Thymus (tissue), 11 donors: ENCODE measurements at regions not wholly inside any gene's neighbourhood (a gene's known extent, or its start where the extent isn't known, plus 50 kb on each side); places are given as distances from the start of the nearest gene placed in this dataset.

Experiments
- DNase-seq, 9 donors: peaks; one replicate each; pipeline ENCODE4 v3.0.0-alpha.2; 2013; ENCODE audit warnings: low spot score in 9 of 9, low read depth in 6 of 9, missing footprints in 1 of 9
- H3K27ac ChIP-seq, 2 donors: one replicate each; pipeline ENCODE4 v1.5.1; 2013; ENCODE audit warnings: control low read depth in 1 of 2, low read depth in 1 of 2, low read length in 1 of 2, mild to moderate bottlenecking in 1 of 2, moderate library complexity in 1 of 2
- H3K27me3 ChIP-seq, 2 donors: one replicate each; pipeline ENCODE4 v1.5.1; 2013; ENCODE audit warnings: low read length in 1 of 2; ENCODE audit not compliant: control insufficient read depth in 2 of 2, insufficient read depth in 1 of 2
- H3K36me3 ChIP-seq, 2 donors: one replicate each; pipeline ENCODE4 v1.5.1; 2013; ENCODE audit warnings: low read length in 1 of 2, mild to moderate bottlenecking in 1 of 2, moderate library complexity in 1 of 2; ENCODE audit not compliant: control insufficient read depth in 2 of 2, insufficient read depth in 2 of 2
- H3K4me1 ChIP-seq, 2 donors: one replicate each; pipeline ENCODE4 v1.5.1; 2013; ENCODE audit warnings: low read length in 2 of 2; ENCODE audit not compliant: control insufficient read depth in 2 of 2, insufficient read depth in 2 of 2
- H3K4me3 ChIP-seq, 2 donors: one replicate each; pipeline ENCODE4 v1.5.1; 2013; ENCODE audit warnings: low read length in 2 of 2, control low read depth in 1 of 2, mild to moderate bottlenecking in 1 of 2
- H3K9me3 ChIP-seq, 2 donors: one replicate each; pipeline ENCODE4 v1.5.1; 2013; ENCODE audit warnings: low read length in 1 of 2, mild to moderate bottlenecking in 1 of 2; ENCODE audit not compliant: control insufficient read depth in 2 of 2, insufficient read depth in 1 of 2
- WGBS: extraction: QIAGEN DNeasy Blood & Tissue Kit; methylation state at CpG from one replicate; pipeline ENCODE4 v1.1.7; 2013; 5-methylcytosine and 5-hydroxymethylcytosine counted together
- donor health status: healthy.

DNA sequence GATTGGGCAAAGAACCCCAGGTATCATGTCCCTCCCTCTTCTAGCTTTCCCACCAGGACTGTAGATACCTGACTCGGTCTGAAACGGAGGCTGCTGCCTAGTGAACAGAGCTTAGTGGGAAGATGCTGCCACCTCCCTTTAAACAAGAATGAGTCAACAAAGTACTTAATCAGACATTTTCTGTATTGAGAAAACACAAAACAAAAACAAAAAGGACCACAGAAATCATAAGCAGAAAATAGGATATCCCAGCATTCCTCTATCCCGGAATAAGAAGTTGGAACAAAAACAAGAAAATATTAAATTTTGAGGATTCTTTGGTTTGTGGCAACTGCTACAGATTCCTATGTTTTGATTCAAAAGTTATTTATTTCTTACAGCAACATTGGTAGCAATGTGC lies 51.7 kb upstream of the COL8A1 start:
- Histone ChIP-seq H3K4me3 (no peak overlapping the region), H3K27ac (no peak overlapping the region), H3K4me1 (no peaks in the 10 kb centered on the region), H3K9me3 (no peaks in the 10 kb centered on the region), H3K27me3 (no peaks in the 10 kb centered on the region), H3K36me3 (no peaks in the 10 kb centered on the region)
- WGBS = 93% methylated on average over 3 of the region's 3 CpGs
- no peak for DNase-seq

DNA sequence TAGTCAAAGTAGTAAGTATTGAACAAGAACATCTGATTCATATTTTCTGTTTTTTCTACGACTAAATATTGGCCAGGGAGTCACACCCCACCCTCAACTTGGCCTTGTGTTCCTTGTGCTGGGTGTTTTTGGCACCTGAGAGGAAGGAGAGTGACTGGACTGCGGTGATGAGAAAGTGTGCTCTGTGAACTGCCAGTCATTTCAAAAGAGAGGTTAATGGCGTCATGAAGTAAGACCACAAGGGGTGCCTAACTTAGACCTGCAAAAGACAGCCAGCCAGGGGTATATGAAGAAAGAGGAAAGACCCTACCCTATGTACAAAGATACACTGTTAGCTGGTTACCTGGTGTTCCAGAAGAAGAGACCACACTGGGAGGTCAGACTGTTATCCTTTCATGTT lies 58.4 kb upstream of the COL8A1 start:
- no peaks in the 10 kb centered on the region for H3K27me3 ChIP-seq
- no peak for DNase-seq
- H3K27ac ChIP-seq = no peak overlapping the region
- no peaks in the 10 kb centered on the region for H3K36me3 ChIP-seq
- H3K4me1 ChIP-seq = no peaks in the 10 kb centered on the region
- no peak overlapping the region for H3K4me3 ChIP-seq
- 90% methylated on average over 3 of the region's 3 CpGs for whole genome bisulfite sequencing
- no peaks in the 10 kb centered on the region for H3K9me3 ChIP-seq

DNA sequence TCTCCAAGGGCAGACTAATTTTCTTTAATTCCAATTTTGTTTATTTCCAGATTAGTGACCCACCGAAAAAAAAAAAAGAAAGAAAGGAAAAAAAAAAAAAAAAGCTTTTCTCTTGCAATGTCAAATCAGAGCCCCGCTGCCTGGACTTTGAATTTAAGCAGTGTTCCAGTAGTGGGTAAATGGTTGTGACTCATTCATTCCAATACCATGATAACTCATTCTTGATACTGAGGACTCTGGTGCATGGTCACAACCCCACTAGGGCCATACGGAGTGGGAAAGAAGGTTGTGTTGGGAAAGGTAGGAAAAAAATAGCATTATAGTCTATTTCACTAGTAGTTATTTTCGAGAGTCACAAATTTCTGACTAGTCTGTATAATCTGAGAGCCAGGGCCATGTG lies 59.1 kb upstream of the COL8A1 start:
- Histone ChIP-seq H3K27me3 (no peaks in the 10 kb centered on the region), H3K4me1 (no peaks in the 10 kb centered on the region), H3K36me3 (no peaks in the 10 kb centered on the region), H3K4me3 (no peak overlapping the region), H3K9me3 (no peaks in the 10 kb centered on the region), H3K27ac (no peak overlapping the region)
- no peak for DNase-seq
- 91% methylated on average over 4 of the region's 4 CpGs for WGBS

DNA sequence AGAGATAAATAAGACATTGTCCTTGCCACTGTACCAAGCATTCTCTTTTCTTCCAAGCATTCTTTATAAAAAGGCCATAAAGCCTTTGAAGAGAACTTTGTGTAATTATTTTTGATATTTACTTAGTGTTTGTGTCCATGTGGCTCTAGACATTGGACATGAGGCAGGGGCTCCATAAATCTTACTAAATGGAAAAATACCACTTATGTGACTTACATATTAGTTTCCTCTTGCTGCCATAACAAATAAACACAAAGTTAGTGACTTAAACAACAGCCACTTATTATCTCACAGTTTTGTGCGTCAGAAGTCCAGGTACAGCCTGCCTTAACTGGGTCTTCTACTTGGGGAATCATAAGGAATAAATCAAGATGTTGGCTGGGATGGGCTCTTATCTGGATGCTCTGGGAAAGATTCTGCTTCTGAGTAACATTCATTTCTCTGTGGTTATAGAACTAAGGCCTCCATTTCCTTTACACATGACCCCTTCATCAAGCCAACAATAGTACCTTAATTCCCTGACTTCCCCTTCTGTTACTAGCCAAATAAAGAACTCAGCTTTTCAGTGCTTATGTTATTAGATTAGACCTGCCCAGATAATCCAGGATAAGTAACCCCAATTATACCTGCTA lies 59.9 kb upstream of the COL8A1 start:
- no peaks in the 10 kb centered on the region for H3K27me3 ChIP-seq
- H3K4me1 ChIP-seq = no peaks in the 10 kb centered on the region
- H3K4me3 ChIP-seq = no peak overlapping the region
- no peaks in the 10 kb centered on the region for H3K9me3 ChIP-seq
- no peak overlapping the region for H3K27ac ChIP-seq
- H3K36me3 ChIP-seq = no peaks in the 10 kb centered on the region
- DNase-seq = no peak
- 90% methylated on average over 1 of the region's 1 CpG for WGBS

DNA sequence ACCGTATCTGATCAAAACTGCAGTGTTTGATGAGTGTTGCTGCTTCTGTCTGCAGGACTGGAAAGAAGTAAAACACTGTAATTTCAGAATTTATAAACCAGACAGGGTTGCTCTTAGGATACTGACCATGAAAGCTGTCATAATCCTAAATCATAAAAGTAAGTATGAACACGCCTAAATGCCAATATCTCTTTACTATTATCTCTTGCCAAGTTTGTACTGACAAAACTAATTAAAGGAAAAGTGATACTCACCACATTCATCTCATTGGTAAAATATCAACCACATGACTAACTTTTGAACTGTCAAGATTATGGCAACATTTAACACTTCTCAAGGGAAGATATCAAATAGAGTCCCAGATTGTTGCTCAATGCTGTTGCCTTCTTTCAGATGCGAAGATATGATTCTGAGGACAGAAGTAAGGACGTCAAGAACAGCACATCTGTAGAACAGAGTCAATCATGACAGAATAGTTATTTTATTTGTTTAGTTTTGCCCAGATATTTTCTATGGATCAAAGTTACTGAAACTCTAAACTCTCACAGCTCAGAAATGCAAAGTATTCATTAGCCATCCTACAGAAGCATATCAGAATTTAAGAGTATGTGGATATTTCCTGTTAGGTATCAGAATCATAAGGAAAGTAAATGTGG lies 61.4 kb upstream of the COL8A1 start:
- no peaks in the 10 kb centered on the region for H3K9me3 ChIP-seq
- H3K4me3 ChIP-seq = no peak overlapping the region
- no peaks in the 10 kb centered on the region for H3K4me1 ChIP-seq
- 80% methylated on average over 4 of the region's 4 CpGs for WGBS
- no peaks in the 10 kb centered on the region for H3K36me3 ChIP-seq
- no peak overlapping the region for H3K27ac ChIP-seq
- H3K27me3 ChIP-seq = no peaks in the 10 kb centered on the region
- DNase-seq = no peak

DNA sequence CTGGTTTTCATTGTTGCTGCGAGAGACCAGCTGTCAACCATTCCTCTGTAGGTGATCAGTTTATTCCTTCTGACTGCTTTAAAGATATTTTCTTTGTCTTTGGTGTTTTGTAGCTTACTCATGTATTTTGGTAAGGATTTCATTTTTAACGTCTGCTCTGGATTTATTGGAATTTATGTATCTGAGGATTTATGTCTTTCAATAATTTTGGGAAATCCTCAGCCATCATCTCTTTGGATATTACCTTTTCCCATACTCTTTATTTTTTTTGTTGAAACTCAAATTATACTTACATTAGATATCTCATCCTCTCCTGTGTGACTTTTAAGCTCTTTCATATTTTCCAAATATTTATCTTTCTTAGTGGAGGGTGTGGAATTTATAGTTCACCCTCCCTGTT lies 62.7 kb upstream of the COL8A1 start:
- H3K9me3 ChIP-seq = no peaks in the 10 kb centered on the region
- no peaks in the 10 kb centered on the region for H3K36me3 ChIP-seq
- H3K27me3 ChIP-seq = no peaks in the 10 kb centered on the region
- no peaks in the 10 kb centered on the region for H3K4me1 ChIP-seq
- WGBS = 95% methylated on average over 2 of the region's 2 CpGs
- H3K4me3 ChIP-seq = no peak overlapping the region
- DNase-seq = no peak
- no peak overlapping the region for H3K27ac ChIP-seq

DNA sequence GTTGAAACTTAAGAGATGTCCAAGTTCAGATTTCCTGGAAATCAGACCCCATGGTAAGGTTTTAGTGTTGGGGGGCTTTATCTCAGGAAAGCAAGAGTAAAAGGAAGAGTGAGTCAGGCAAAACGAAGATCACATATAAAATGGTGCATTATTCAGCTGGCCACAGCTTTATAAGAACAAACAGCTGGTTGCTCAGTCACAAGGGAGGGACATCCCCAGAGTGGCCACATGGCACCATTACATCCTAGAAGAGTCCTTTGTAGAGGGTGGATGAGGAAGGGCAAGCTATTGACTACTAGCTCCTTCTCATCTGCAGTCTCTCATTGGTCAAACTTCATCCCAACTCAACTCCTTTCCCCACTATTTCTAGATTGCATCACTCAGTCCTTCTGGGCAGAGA lies 68.3 kb upstream of the COL8A1 start:
- 59% methylated on average over 1 of the region's 1 CpG for whole genome bisulfite sequencing
- no peak overlapping the region for H3K4me3 ChIP-seq

DNA sequence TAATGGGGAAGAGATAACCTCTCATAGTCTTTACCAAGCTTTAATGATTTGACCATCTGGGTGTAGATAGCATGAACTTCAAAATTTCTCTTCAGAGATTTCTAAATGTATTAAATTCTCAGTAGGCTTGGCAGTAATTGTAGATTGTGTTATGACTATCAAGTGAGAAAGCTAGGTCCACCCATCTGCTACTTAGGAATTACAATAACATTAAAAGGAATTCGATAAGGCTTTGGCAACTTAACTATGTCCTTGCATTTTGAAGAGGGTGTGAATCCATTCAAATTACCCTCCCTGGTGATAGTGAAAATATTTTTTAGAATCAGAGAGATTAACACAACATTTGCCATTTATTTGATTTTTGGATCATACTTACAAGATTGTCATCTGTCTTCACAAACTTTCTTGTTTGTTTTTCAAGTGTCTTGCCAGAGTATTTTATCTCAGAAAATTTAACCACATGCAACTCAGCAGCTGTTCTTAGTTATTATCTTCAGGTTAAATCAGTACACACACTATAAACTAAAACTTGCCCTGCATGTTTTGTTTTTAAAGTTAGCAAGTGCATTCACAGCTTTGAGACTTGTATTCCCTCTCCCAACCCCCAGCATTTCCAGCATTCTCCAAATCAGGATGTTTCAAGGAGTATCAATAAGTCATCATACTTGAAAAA lies 69.6 kb upstream of the COL8A1 start:
- 85% methylated on average over 1 of the region's 1 CpG for WGBS
- DNase-seq = no peak
- Histone ChIP-seq H3K4me3 (no peak overlapping the region), H3K9me3 (no peaks in the 10 kb centered on the region), H3K27ac (no peak overlapping the region), H3K36me3 (no peaks in the 10 kb centered on the region), H3K4me1 (no peaks in the 10 kb centered on the region), H3K27me3 (no peaks in the 10 kb centered on the region)

More for the DNA sequence above, 68.3 kb upstream of the COL8A1 start:
- Histone ChIP-seq H3K27me3 (no peaks in the 10 kb centered on the region), H3K27ac (no peak overlapping the region), H3K9me3 (no peaks in the 10 kb centered on the region), H3K36me3 (no peaks in the 10 kb centered on the region), H3K4me1 (no peaks in the 10 kb centered on the region)
- no peak for DNase-seq

DNA sequence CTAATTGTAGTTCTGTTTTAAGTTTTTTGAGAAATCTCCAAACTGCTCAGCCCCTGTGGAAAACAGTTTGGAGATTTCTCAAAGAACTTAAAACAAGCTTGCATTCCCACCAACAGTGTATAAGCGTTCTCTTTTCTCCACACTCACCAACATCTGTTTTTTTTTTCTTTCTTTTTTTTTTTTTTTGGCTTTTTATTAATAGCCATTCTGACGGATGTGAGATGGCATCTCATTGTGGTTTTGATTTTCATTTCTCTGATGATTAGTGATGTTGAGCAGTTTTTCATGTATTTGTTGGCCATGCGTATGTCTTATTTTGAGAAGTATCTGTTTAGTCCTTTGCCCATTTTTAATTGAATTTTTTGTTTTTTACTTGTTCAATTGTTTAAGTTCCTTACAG lies 73.1 kb upstream of the COL8A1 start:
- Histone ChIP-seq H3K36me3 (no peaks in the 10 kb centered on the region), H3K4me3 (no peak overlapping the region), H3K4me1 (no peaks in the 10 kb centered on the region), H3K27me3 (no peaks in the 10 kb centered on the region), H3K9me3 (no peaks in the 10 kb centered on the region), H3K27ac (no peak overlapping the region)
- 92% methylated on average over 3 of the region's 3 CpGs for WGBS
- DNase-seq = no peak
